ENCODE measurements at regions not wholly inside any gene's neighbourhood (a gene's known extent, or its start where the extent isn't known, plus 50 kb on each side); places are given as distances from the start of the nearest gene placed in this dataset.
"Not testable (repeated sequence)": the region's sequence is repeated elsewhere in the genome, so short reads cannot be mapped to it uniquely, and the experiment has no call there.

DNA sequence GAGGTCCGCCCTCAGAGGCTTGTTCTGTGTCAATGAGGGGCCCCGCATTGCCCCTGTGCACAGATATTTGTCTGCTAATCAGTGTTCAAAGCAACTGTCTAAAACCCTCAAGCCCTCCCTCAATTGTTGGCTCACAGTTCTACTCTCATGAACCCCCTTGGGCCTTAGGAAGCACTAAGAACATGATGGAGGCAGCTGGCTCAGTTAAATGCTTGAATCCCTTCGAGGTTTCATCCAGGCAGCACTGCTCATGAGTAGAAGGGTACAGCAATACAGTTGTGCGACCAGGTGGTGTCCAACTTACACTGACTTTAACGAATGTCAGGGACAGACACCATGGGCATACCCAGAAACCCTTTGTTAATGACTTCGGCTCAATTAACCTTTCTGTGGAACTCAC, 89.2 kb upstream of the WSCD1 start:
- DNase-seq: no peak

DNA sequence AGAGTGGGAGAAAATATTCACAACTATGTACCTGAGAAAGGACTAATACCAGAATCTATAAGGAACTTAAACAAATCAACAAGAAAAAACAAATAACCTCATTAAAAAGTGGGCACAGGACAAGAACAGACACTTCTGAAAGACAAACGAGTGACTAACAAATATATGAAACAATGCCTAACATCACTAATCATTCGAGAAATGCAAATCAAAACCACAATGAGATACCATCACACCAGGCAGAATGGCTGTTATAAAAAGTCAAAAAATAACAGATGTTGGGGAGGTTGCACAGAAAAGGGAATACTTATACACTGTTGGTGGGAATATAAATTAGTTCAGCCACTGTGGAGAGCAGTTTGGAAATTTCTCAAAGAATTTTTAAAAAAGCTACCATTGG, 83.5 kb upstream of the WSCD1 start:
- DNase-seq: no peak

DNA sequence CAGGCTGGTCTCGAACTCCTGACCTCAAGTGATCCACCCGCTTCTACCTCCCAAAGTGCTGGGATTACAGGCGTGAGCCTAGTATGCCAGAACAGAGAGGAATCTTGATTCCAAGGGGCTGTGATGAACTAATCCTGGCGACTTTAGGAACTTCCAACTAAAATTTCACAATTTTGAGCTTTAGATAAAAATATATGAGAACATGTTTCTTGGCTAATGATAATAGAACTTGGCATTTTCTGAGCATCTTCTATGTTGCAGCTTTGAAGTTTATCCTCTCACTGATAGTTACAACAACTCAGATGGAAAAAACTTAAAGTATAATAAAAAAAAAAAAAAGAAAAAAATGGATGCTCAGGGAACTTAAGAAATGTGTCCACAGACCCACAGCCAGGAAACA, 69.8 kb upstream of the WSCD1 start:
- DNase-seq: no peak

DNA sequence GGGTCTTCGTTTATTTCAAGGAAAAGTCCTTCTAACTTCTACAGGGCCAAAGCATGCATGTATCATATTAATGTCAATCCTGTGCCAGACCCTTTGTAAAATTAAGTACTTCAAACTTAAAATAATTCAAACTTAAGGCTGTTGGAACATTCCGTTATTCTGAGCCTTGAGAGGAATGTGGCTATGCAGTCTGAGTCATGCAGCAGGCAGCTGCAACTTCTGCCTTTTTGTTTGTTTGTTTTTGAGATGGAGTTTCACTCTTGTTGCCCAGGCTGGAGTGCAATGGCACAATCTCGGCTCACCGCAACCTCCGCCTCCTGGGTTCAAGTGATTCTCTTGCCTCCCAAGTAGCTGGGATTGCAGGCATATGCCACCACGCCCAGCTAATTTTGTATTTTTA, 67.0 kb upstream of the WSCD1 start:
- not testable (repeated sequence) for DNase-seq

DNA sequence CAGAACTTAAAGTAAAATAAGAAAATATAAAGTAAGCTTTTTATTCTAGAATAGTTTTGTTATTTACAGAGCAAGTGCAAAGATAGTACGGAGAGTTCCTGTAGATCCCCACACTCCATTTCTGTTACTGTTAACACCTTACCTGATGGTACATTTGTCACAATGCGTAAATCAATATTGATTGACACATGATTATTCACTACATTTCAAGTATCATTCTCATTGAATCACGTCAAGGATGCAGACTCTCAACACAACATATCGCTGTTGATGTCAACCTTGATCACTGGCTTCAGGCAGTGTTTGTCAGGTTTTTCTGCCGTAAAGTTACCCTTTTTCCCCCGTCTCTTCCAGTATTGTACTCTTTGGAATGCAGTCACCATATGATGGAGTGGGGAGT, 64.2 kb upstream of the WSCD1 start:
- DNase-seq: no peak

DNA sequence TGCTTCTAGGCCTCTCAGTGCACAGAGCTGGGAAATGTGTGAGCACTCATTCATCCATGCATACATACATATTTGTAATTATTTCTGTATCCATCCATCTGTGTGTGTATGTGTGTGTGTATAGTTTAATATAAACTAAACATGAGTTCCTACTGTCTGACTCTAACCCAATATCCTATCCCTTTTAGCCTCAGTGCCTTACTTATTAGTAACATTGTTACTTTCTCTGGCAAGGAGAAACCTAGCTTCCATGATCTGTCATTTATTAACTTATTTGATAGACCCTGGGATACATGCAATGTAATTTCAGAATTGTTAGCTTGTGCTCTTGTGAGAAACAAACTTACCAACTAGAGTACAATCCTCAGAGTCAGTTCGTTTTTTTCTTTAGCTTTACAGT, 59.0 kb upstream of the WSCD1 start:
- no peak for DNase-seq

DNA sequence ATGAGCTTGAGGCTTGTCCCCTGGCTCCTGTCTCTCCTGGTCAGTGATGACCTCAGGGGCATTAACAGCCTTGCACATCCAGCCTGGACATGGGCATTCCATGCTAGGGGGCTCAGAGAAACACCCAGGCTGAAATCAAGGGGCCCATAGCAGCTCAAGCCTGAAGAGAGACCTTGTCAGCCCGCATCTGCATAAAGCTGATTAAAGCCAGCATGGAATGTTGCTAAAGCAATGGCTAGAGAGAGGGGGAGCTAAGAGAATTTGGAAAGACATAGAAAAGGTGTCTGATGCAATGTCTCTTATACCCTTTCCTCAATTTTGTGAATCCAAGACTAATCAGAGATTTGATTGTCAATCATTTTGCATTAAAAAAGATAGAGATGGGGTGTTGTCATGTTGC, 51.4 kb upstream of the WSCD1 start:
- DNase-seq: no peak

DNA sequence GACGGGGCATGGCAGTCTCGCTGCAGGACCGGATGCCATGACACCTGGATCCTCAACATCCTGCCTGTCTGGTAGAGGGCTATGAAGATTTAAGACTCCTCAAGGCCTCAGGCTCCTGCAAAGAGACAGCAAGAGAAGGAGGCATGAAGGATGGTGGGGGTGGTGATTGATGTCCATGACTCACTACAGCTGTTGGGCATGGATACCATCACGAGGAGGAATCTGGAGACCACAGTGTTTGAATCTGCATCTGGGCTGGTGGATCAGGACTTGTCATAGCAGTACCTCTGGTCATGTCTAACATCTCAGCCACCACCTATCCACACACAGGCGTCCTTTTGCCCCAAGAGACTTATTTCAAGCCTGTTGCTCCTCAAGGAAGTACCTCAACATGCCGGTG, 50.2 kb upstream of the WSCD1 start:
- DNase-seq: no peak

DNA sequence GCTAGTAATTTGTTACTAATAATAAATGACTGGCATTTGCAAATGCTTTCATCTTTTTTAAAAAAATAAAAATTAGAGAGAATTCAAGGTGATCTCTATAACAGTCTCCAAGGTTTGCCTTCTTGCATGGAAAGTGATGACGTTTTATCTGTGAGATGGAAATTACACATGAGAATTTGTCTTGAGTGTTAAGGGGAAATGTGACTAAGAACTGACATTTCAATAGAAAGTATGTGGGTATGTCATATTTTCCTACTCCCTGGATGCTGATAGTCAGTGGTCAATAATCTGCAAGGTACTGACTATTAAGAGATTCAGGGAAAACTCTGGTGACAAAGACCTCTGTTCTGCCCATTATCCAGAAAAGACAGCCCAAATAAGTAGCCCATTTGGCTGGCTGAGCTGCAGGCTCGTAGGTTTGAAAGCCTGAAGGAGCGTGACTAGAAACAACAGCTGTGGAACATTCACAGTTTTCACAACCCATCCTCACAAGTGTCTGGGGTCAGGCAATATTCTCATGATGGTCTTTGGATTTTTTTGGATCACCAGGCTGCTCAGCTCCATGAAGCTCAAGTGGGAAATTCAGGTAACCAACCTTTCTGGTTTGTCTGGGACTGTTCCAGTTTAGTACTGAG, 49.7 kb upstream of the WSCD1 start:
- no peak for DNase-seq
